HG03457 (cell line): ENCODE measurements at regions not wholly inside any gene's neighbourhood (a gene's known extent, or its start where the extent isn't known, plus 50 kb on each side); places are given as distances from the start of the nearest gene placed in this dataset.
"Not testable (repeated sequence)": the region's sequence is repeated elsewhere in the genome, so short reads cannot be mapped to it uniquely, and the experiment has no call there.

Source experiments
- ATAC-seq: cut with Tn5 transposase; IDR thresholded peaks from one replicate; pipeline ENCODE4 v1.9.1; 2021; ENCODE audit warnings: moderate number of reproducible peaks; ENCODE audit not compliant: unreplicated experiment

- ATAC-seq, result no peak
These were observed 49.7 kb downstream of the SIPA1L2 start for GRCh38 chr1:232579958-232580941.

- ATAC-seq, result no peak
These were observed 50.5 kb downstream of the SIPA1L2 start for GRCh38 chr1:232579466-232579865.

GRCh38 chr1:232578651-232579195, 51.2 kb downstream of the SIPA1L2 start:
- ATAC-seq, result peak; percentile 82

- ATAC-seq, result no peak
These were observed 52.2 kb downstream of the SIPA1L2 start for GRCh38 chr1:232577772-232578171.

GRCh38 chr1:232576537-232576936, 53.4 kb downstream of the SIPA1L2 start:
- no peak for ATAC-seq

- ATAC-seq, result no peak
These were observed 54.2 kb downstream of the SIPA1L2 start for GRCh38 chr1:232575763-232576040.

- no peak for ATAC-seq
These were observed 54.8 kb downstream of the SIPA1L2 start for GRCh38 chr1:232574889-232575762.

- no peak for ATAC-seq
These were observed 55.9 kb downstream of the SIPA1L2 start for GRCh38 chr1:232574077-232574476.

GRCh38 chr1:232571523-232571922, 58.4 kb downstream of the SIPA1L2 start:
- no peak for ATAC-seq

- no peak for ATAC-seq
These were observed 59.9 kb downstream of the SIPA1L2 start for GRCh38 chr1:232570007-232570406.

GRCh38 chr1:232569554-232569921, 60.4 kb downstream of the SIPA1L2 start:
- not testable (repeated sequence) for ATAC-seq

GRCh38 chr1:232568906-232569553, 60.9 kb downstream of the SIPA1L2 start:
- ATAC-seq, result no peak

GRCh38 chr1:232568331-232568852, 61.5 kb downstream of the SIPA1L2 start:
- ATAC-seq, result no peak

- no peak for ATAC-seq
These were observed 63.8 kb downstream of the SIPA1L2 start for GRCh38 chr1:232566093-232566492.

GRCh38 chr1:232562855-232563510, 67.0 kb downstream of the SIPA1L2 start:
- no peak for ATAC-seq

- no peak for ATAC-seq
These were observed 68.6 kb downstream of the SIPA1L2 start for GRCh38 chr1:232561381-232561780.

GRCh38 chr1:232560940-232561339, 69.0 kb downstream of the SIPA1L2 start:
- ATAC-seq, result no peak

- no peak for ATAC-seq
These were observed 71.0 kb downstream of the SIPA1L2 start for GRCh38 chr1:232558954-232559353.

GRCh38 chr1:232557502-232558191, 72.3 kb downstream of the SIPA1L2 start:
- no peak for ATAC-seq

- ATAC-seq, result no peak
These were observed 72.8 kb downstream of the SIPA1L2 start for GRCh38 chr1:232557096-232557495.
